GM23338 (cell line): ENCODE measurements at regions not wholly inside any gene's neighbourhood (a gene's known extent, or its start where the extent isn't known, plus 50 kb on each side); places are given as distances from the start of the nearest gene placed in this dataset.
"Not testable (repeated sequence)": the region's sequence is repeated elsewhere in the genome, so short reads cannot be mapped to it uniquely, and the experiment has no call there.

Experiments
- ATAC-seq: fragments of 200-7000 bp; cut with Tn5 transposase; 3 replicates; pipeline ENCODE4 v1.9.1; 2020
- DNase-seq: peaks from one replicate; pipeline ENCODE4 v3.0.0-alpha.2; 2015; ENCODE audit warnings: low spot score
- H2AFZ ChIP-seq: fragments of 200-600 bp; sonication (generic); 2 replicates; pipeline ENCODE4 v1.8.0; 2016; ENCODE audit warnings: antibody characterized with exemption, mild to moderate bottlenecking, moderate library complexity
- H3F3A ChIP-seq: fragments of 200-600 bp; sonication (generic); replicated peaks from 2 replicates; pipeline ENCODE4 v1.8.0; 2017; ENCODE audit warnings: antibody characterized with exemption, mixed run types, low read depth
- H3K27ac ChIP-seq: fragments of 200-600 bp; sonication (generic); 2 replicates; pipeline ENCODE4 v1.6.1; 2016; ENCODE audit warnings: low read depth
- H3K27me3 ChIP-seq: fragments of 200-600 bp; sonication (generic); 2 replicates; pipeline ENCODE4 v1.8.0; 2016; ENCODE audit warnings: mild to moderate bottlenecking, mixed run types, moderate library complexity; ENCODE audit not compliant: insufficient read depth
- H3K36me3 ChIP-seq: fragments of 200-600 bp; sonication (generic); 2 replicates; pipeline ENCODE4 v1.8.0; 2016; ENCODE audit warnings: mild to moderate bottlenecking; ENCODE audit not compliant: insufficient read depth
- H3K4me1 ChIP-seq: fragments of 200-600 bp; sonication (generic); 2 replicates; pipeline ENCODE4 v1.8.0; 2016; ENCODE audit warnings: mild to moderate bottlenecking, moderate library complexity; ENCODE audit not compliant: insufficient read depth
- H3K4me2 ChIP-seq: fragments of 200-600 bp; sonication (generic); 2 replicates; pipeline ENCODE4 v1.7.1; 2017; ENCODE audit warnings: mixed run types
- H3K4me3 ChIP-seq: fragments of 200-600 bp; sonication (generic); 2 replicates; pipeline ENCODE4 v1.6.1; 2016; ENCODE audit warnings: mixed run types
- H3K79me2 ChIP-seq: fragments of 200-600 bp; sonication (generic); replicated peaks from 2 replicates; pipeline ENCODE4 v1.8.0; 2017; ENCODE audit warnings: mild to moderate bottlenecking; ENCODE audit not compliant: insufficient read depth
- H3K9me2 ChIP-seq: fragments of 200-600 bp; sonication (generic); 2 replicates; pipeline ENCODE4 v1.8.0; 2017; ENCODE audit not compliant: insufficient read depth
- H4K20me1 ChIP-seq: fragments of 200-600 bp; sonication (generic); replicated peaks from 2 replicates; pipeline ENCODE4 v1.8.0; 2017; ENCODE audit warnings: mild to moderate bottlenecking; ENCODE audit not compliant: insufficient read depth
- H3K27ac Mint-ChIP-seq: 2 replicates; pipeline ENCODE4 v1.8.0; 2020; ENCODE audit warnings: inconsistent platforms, mild to moderate bottlenecking, moderate library complexity, mixed read lengths
- H3K27me3 Mint-ChIP-seq: 3 replicates; pipeline ENCODE4 v1.8.0; 2022; ENCODE audit warnings: low read depth, mild to moderate bottlenecking, moderate library complexity, mixed read lengths, inconsistent platforms; ENCODE audit not compliant: insufficient read depth, poor library complexity
- H3K36me3 Mint-ChIP-seq: 3 replicates; pipeline ENCODE4 v1.8.0; 2021; ENCODE audit warnings: low read depth, mild to moderate bottlenecking, inconsistent platforms, moderate library complexity, mixed read lengths
- H3K4me1 Mint-ChIP-seq: 3 replicates; pipeline ENCODE4 v1.8.0; 2020; ENCODE audit warnings: mild to moderate bottlenecking, inconsistent platforms, mixed read lengths
- H3K4me3 Mint-ChIP-seq: 3 replicates; pipeline ENCODE4 v1.8.0; 2021; ENCODE audit warnings: moderate library complexity, mild to moderate bottlenecking, inconsistent platforms, mixed read lengths
- H3K9me3 Mint-ChIP-seq: 3 replicates; pipeline ENCODE4 v1.8.0; 2020; ENCODE audit warnings: moderate library complexity, mild to moderate bottlenecking, inconsistent platforms, mixed read lengths
- NANOG ChIP-seq: IDR thresholded peaks from 2 replicates; pipeline ENCODE4 v1.6.1; 2016; ENCODE audit warnings: antibody characterized with exemption, borderline replicate concordance
- STAT1 ChIP-seq: IDR thresholded peaks from one replicate; pipeline ENCODE4 v1.6.1; 2016; ENCODE audit warnings: antibody characterized with exemption; ENCODE audit not compliant: unreplicated experiment
- TF ChIP-seq, protein P1 (sequence below): IDR thresholded peaks from one replicate; pipeline ENCODE4 v1.6.1; 2018; ENCODE audit warnings: antibody characterized with exemption; ENCODE audit not compliant: unreplicated experiment
- TF ChIP-seq, protein P2 (sequence below): IDR thresholded peaks from 2 replicates; pipeline ENCODE4 v1.6.1; 2016; ENCODE audit warnings: antibody characterized with exemption
- TF ChIP-seq, protein P3 (sequence below), 2 experiments: fragments of 200-600 bp in 1 of 2; sonication (generic) in 1 of 2; conservative IDR thresholded peaks; 2 replicates each; pipeline versions ENCODE4 v1.5.1 to v1.6.1; 2016 to 2017; ENCODE audit warnings: antibody characterized with exemption in 2 of 2, low read depth in 2 of 2, mild to moderate bottlenecking in 2 of 2, moderate library complexity in 1 of 2

DNA sequence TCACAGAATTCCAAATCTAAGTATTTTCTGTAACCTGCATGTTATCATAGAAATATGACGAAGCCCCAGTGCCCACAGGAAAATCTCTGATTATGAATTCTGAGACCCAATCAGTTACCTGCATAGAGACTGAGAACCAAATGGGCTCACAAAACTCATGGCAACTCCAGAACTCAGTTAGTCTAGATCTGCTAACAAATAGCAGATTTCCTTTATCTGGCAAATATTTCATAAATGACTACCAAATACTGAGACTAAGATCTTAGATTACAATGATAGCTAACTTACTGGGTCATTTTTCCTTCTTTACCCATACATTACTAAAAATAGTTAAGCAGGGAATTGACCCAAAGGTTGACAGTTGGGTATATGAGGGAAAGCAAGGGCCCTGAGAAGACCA, 228.1 kb upstream of the FAT3 start (continued):
- TF ChIP-seq, protein P1, sequence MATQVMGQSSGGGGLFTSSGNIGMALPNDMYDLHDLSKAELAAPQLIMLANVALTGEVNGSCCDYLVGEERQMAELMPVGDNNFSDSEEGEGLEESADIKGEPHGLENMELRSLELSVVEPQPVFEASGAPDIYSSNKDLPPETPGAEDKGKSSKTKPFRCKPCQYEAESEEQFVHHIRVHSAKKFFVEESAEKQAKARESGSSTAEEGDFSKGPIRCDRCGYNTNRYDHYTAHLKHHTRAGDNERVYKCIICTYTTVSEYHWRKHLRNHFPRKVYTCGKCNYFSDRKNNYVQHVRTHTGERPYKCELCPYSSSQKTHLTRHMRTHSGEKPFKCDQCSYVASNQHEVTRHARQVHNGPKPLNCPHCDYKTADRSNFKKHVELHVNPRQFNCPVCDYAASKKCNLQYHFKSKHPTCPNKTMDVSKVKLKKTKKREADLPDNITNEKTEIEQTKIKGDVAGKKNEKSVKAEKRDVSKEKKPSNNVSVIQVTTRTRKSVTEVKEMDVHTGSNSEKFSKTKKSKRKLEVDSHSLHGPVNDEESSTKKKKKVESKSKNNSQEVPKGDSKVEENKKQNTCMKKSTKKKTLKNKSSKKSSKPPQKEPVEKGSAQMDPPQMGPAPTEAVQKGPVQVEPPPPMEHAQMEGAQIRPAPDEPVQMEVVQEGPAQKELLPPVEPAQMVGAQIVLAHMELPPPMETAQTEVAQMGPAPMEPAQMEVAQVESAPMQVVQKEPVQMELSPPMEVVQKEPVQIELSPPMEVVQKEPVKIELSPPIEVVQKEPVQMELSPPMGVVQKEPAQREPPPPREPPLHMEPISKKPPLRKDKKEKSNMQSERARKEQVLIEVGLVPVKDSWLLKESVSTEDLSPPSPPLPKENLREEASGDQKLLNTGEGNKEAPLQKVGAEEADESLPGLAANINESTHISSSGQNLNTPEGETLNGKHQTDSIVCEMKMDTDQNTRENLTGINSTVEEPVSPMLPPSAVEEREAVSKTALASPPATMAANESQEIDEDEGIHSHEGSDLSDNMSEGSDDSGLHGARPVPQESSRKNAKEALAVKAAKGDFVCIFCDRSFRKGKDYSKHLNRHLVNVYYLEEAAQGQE: no peak

DNA sequence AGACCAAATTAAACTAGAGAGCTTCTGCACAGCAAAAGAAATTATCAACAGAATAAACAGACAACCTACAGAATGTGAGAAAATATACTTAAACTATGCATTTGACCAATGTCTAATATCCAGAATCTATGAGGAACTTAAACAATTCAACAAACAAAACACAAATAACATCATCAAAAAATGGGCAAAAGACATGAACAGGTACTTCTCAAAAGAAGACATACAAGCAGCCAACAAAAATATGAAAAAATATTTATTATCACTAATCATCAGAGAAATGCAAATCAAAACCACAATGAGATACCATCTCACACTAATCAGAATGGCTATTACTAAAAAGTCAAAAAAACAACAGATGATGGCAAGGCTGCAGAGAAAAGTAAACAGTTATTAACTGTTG, 236.2 kb upstream of the FAT3 start:
- H3K27ac ChIP-seq, H3K36me3 ChIP-seq, DNase-seq, H3K9me2 ChIP-seq, H2AFZ ChIP-seq, H3K27ac Mint-ChIP-seq, H4K20me1 ChIP-seq, H3K4me3 ChIP-seq, H3K4me3 Mint-ChIP-seq, H3F3A ChIP-seq, H3K27me3 ChIP-seq, H3K4me1 ChIP-seq, ATAC-seq, H3K79me2 ChIP-seq, H3K36me3 Mint-ChIP-seq, H3K27me3 Mint-ChIP-seq, H3K9me3 Mint-ChIP-seq, H3K4me2 ChIP-seq: not testable (repeated sequence)
- peaks cover 10% of the 10 kb centered on the region for H3K4me1 Mint-ChIP-seq

DNA sequence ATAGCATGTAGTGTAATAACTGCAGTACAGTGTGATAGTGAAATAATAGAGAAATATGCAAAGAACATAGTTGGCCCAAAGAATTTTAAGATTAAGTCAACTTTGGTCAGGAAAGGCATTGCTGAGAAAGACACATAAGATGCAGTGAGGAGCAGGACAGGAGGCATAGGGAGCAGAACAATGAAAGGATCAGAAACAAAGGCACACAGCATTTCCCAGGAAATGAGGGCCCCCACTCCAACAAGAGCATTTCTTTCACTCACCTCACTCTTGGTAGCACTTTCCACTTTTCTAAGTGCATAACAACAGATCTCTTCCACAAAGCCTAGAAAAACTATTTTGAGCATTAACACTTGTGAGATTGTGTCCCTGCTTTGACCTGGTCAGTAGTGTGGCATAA, 238.4 kb upstream of the FAT3 start:
- Mint-ChIP-seq H3K27ac (no peak overlapping the region), H3K27me3 (no peaks in the 10 kb centered on the region), H3K9me3 (peaks cover 5% of the 10 kb centered on the region; the same call in 1 of the 3 replicates), H3K4me1 (peaks cover 10% of the 10 kb centered on the region), H3K4me3 (no peak overlapping the region), H3K36me3 (no peaks in the 10 kb centered on the region)
- TF ChIP-seq, protein P2, sequence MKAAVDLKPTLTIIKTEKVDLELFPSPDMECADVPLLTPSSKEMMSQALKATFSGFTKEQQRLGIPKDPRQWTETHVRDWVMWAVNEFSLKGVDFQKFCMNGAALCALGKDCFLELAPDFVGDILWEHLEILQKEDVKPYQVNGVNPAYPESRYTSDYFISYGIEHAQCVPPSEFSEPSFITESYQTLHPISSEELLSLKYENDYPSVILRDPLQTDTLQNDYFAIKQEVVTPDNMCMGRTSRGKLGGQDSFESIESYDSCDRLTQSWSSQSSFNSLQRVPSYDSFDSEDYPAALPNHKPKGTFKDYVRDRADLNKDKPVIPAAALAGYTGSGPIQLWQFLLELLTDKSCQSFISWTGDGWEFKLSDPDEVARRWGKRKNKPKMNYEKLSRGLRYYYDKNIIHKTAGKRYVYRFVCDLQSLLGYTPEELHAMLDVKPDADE: no peak
- ATAC-seq (peak; percentile 56), DNase-seq (peak; percentile 13)
- Histone ChIP-seq H3K79me2 (no peaks in the 10 kb centered on the region), H3F3A (no peaks in the 10 kb centered on the region), H3K36me3 (no peaks in the 10 kb centered on the region), H2AFZ (peak overlapping the region; percentile 11; the same call in 1 of the 2 replicates), H3K9me2 (peaks cover 12% of the 10 kb centered on the region), H3K4me3 (no peak overlapping the region), H4K20me1 (no peaks in the 10 kb centered on the region), H3K4me1 (0 out of 2 replicates have a peak, but pooled peaks cover 4% of the 10 kb centered on the region), H3K4me2 (no peak overlapping the region), H3K27me3 (no peaks in the 10 kb centered on the region), H3K27ac (no peak overlapping the region)

GRCh38 chr11:91984033-91984584, 240.5 kb upstream of the FAT3 start:
- peaks cover 12% of the 10 kb centered on the region for H3K9me2 ChIP-seq
- H3K27me3 Mint-ChIP-seq: no peaks in the 10 kb centered on the region
- no peak overlapping the region for H3K4me3 ChIP-seq
- ATAC-seq: no peak
- H3K36me3 ChIP-seq: no peaks in the 10 kb centered on the region
- H3K36me3 Mint-ChIP-seq: no peaks in the 10 kb centered on the region
- no peaks in the 10 kb centered on the region for H3K79me2 ChIP-seq
- H3K9me3 Mint-ChIP-seq: peaks cover 5% of the 10 kb centered on the region; the same call in 2 of the 3 replicates
- no peak overlapping the region for H3K27ac Mint-ChIP-seq
- H3K27me3 ChIP-seq: no peaks in the 10 kb centered on the region
- H3K4me2 ChIP-seq: no peak overlapping the region
- peak overlapping the region; percentile 44; the same call in 1 of the 2 replicates for H2AFZ ChIP-seq
- no peaks in the 10 kb centered on the region for H4K20me1 ChIP-seq
- no peak for DNase-seq
- H3K4me3 Mint-ChIP-seq: no peak overlapping the region
- H3K4me1 Mint-ChIP-seq: peaks cover 10% of the 10 kb centered on the region
- no peaks in the 10 kb centered on the region for H3F3A ChIP-seq
- 0 out of 2 replicates have a peak, but pooled peaks cover 4% of the 10 kb centered on the region for H3K4me1 ChIP-seq
- no peak overlapping the region for H3K27ac ChIP-seq
- TF ChIP-seq, protein P1: no peak
- TF ChIP-seq STAT1 (no peak), NANOG (no peak)
- TF ChIP-seq, protein P2: no peak
- TF ChIP-seq, protein P3, sequence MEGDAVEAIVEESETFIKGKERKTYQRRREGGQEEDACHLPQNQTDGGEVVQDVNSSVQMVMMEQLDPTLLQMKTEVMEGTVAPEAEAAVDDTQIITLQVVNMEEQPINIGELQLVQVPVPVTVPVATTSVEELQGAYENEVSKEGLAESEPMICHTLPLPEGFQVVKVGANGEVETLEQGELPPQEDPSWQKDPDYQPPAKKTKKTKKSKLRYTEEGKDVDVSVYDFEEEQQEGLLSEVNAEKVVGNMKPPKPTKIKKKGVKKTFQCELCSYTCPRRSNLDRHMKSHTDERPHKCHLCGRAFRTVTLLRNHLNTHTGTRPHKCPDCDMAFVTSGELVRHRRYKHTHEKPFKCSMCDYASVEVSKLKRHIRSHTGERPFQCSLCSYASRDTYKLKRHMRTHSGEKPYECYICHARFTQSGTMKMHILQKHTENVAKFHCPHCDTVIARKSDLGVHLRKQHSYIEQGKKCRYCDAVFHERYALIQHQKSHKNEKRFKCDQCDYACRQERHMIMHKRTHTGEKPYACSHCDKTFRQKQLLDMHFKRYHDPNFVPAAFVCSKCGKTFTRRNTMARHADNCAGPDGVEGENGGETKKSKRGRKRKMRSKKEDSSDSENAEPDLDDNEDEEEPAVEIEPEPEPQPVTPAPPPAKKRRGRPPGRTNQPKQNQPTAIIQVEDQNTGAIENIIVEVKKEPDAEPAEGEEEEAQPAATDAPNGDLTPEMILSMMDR (conservative IDR thresholded peaks at IDR 0.05; ENCODE audit: low read depth in 2 of 2): no peak
